Liver (tissue), 8 donors: ENCODE measurements at regions not wholly inside any gene's neighbourhood (a gene's known extent, or its start where the extent isn't known, plus 50 kb on each side); places are given as distances from the start of the nearest gene placed in this dataset.
"Not testable (repeated sequence)": the region's sequence is repeated elsewhere in the genome, so short reads cannot be mapped to it uniquely, and the experiment has no call there.

Source experiments
- DNase-seq: peaks from one replicate; pipeline ENCODE4 v3.0.0-alpha.2; 2017; ENCODE audit warnings: low spot score
- H3K27ac ChIP-seq, 2 donors: one replicate each; pipeline ENCODE4 v1.7.0; 2013; ENCODE audit warnings: inconsistent platforms in 2 of 2, low read length in 2 of 2, control low read depth in 1 of 2, low read depth in 1 of 2, mild to moderate bottlenecking in 1 of 2
- H3K27me3 ChIP-seq, 4 donors: one replicate each; pipeline versions ENCODE4 v1.6.1 to v1.7.0; 2013; ENCODE audit warnings: low read length in 3 of 4, inconsistent platforms in 1 of 4, mild to moderate bottlenecking in 1 of 4, moderate library complexity in 1 of 4; ENCODE audit not compliant: control insufficient read depth in 4 of 4, insufficient read depth in 4 of 4
- H3K36me3 ChIP-seq, 4 donors: one replicate each; pipeline versions ENCODE4 v1.6.1 to v1.7.0; 2013; ENCODE audit warnings: low read length in 3 of 4, mild to moderate bottlenecking in 3 of 4, low read depth in 1 of 4, moderate library complexity in 1 of 4; ENCODE audit not compliant: control insufficient read depth in 4 of 4, insufficient read depth in 3 of 4
- H3K4me1 ChIP-seq, 4 donors: one replicate each; pipeline versions ENCODE4 v1.6.1 to v1.7.0; 2013; ENCODE audit warnings: low read length in 3 of 4, mild to moderate bottlenecking in 3 of 4, moderate library complexity in 1 of 4; ENCODE audit not compliant: control insufficient read depth in 4 of 4, insufficient read depth in 4 of 4
- H3K4me3 ChIP-seq, 3 donors: one replicate each; pipeline versions ENCODE4 v1.6.1 to v1.7.0; 2013; ENCODE audit warnings: low read length in 3 of 3, control low read depth in 1 of 3, low read depth in 1 of 3, mild to moderate bottlenecking in 1 of 3
- H3K9ac ChIP-seq, 2 donors: one replicate each; pipeline ENCODE4 v1.7.0; 2013; ENCODE audit warnings: low read length in 2 of 2, mild to moderate bottlenecking in 2 of 2, moderate library complexity in 2 of 2, control low read depth in 1 of 2, low read depth in 1 of 2
- H3K9me3 ChIP-seq, 4 donors: one replicate each; pipeline versions ENCODE4 v1.6.1 to v1.7.0; 2013; ENCODE audit warnings: low read length in 3 of 4; ENCODE audit not compliant: control insufficient read depth in 4 of 4
- ATF3 ChIP-seq: IDR thresholded peaks from 2 replicates; pipeline ENCODE4 v1.6.1; 2016; ENCODE audit warnings: antibody characterized with exemption
- CTCF ChIP-seq: fragments of 150-350 bp; IDR thresholded peaks from 2 replicates; pipeline ENCODE4 v1.5.1; 2017; ENCODE audit warnings: improper control_type of control experiment, low read depth, low read length; ENCODE audit not compliant: missing input control
- EGR1 ChIP-seq, 2 donors: IDR thresholded peaks; 2 replicates each; pipeline ENCODE4 v1.6.1; 2016 to 2018; ENCODE audit warnings: antibody characterized with exemption in 2 of 2, low read depth in 2 of 2
- FOXA1 ChIP-seq: IDR thresholded peaks from 2 replicates; pipeline ENCODE4 v1.6.1; 2016; ENCODE audit warnings: antibody characterized with exemption
- FOXA2 ChIP-seq: IDR thresholded peaks from 2 replicates; pipeline ENCODE4 v1.6.1; 2016; ENCODE audit warnings: antibody characterized with exemption
- GABPA ChIP-seq, 2 donors: IDR thresholded peaks in 1 of 2; conservative IDR thresholded peaks in 1 of 2; 2 replicates each; pipeline ENCODE4 v1.6.1; 2016; ENCODE audit warnings: antibody characterized with exemption in 2 of 2, mild to moderate bottlenecking in 1 of 2, moderate library complexity in 1 of 2
- HNF4A ChIP-seq, 2 donors: conservative IDR thresholded peaks; 2 replicates each; pipeline ENCODE4 v1.6.1; 2016; ENCODE audit warnings: antibody characterized with exemption in 2 of 2, mild to moderate bottlenecking in 2 of 2
- HNF4G ChIP-seq: IDR thresholded peaks from 2 replicates; pipeline ENCODE4 v1.6.1; 2016; ENCODE audit warnings: antibody characterized with exemption
- JUND ChIP-seq, 2 donors: IDR thresholded peaks; 2 replicates each; pipeline ENCODE4 v1.6.1; 2016; ENCODE audit warnings: antibody characterized with exemption in 2 of 2
- MAX ChIP-seq: IDR thresholded peaks from 2 replicates; pipeline ENCODE4 v1.6.1; 2016; ENCODE audit warnings: antibody characterized with exemption
- NR2F2 ChIP-seq: IDR thresholded peaks from 2 replicates; pipeline ENCODE4 v1.6.1; 2016; ENCODE audit warnings: antibody characterized with exemption
- RAD21 ChIP-seq, 2 donors: IDR thresholded peaks; 2 replicates each; pipeline ENCODE4 v1.6.1; 2016; ENCODE audit warnings: antibody characterized with exemption in 2 of 2, mild to moderate bottlenecking in 2 of 2
- RXRA ChIP-seq, 2 donors: IDR thresholded peaks; 2 replicates each; pipeline ENCODE4 v1.6.1; 2017 to 2018; ENCODE audit warnings: antibody characterized with exemption in 2 of 2, mild to moderate bottlenecking in 1 of 2
- SP1 ChIP-seq: IDR thresholded peaks from 2 replicates; pipeline ENCODE4 v1.6.1; 2018; ENCODE audit warnings: antibody characterized with exemption, mild to moderate bottlenecking
- TAF1 ChIP-seq: conservative IDR thresholded peaks from 2 replicates; pipeline ENCODE4 v1.6.1; 2016; ENCODE audit warnings: antibody characterized with exemption, mild to moderate bottlenecking
- YY1 ChIP-seq: IDR thresholded peaks from 2 replicates; pipeline ENCODE4 v1.6.1; 2016; ENCODE audit warnings: antibody characterized with exemption, mild to moderate bottlenecking
- WGBS: extraction: QIAGEN DNeasy Blood & Tissue Kit; methylation state at CpG from one replicate; pipeline ENCODE4 v1.1.7; 2013; 5-methylcytosine and 5-hydroxymethylcytosine counted together
- donor health status: healthy.
- donor health status: healthy.
- donor health status: healthy.
- donor health status: healthy.
- donor health status: healthy.

- Histone ChIP-seq H3K27ac (no peak overlapping the region), H3K4me1 (peaks cover 0 to 4% (median 1%) of the 10 kb centered on the region in 4 donors), H3K9ac (no peak overlapping the region), H3K27me3 (no peaks in the 10 kb centered on the region), H3K9me3 (no peaks in the 10 kb centered on the region), H3K36me3 (no peaks in the 10 kb centered on the region), H3K4me3 (no peak overlapping the region)
- DNase-seq = no peak
- TF ChIP-seq CTCF (no peak), SP1 (no peak), FOXA1 (no peak), ATF3 (no peak), JUND (IDR thresholded peaks at IDR 0.05) (no peak), HNF4G (no peak), YY1 (no peak), HNF4A (conservative IDR thresholded peaks at IDR 0.05) (no peak), NR2F2 (no peak)
- WGBS = 77% methylated on average over 2 of the region's 2 CpGs
These were observed 468.7 kb downstream of the FRK start for GRCh38 chr6:115592025-115592424.

- H3K4me3 ChIP-seq, H3K9ac ChIP-seq, H3K9me3 ChIP-seq, H3K36me3 ChIP-seq, H3K4me1 ChIP-seq, DNase-seq, H3K27me3 ChIP-seq, H3K27ac ChIP-seq: not testable (repeated sequence)
- peak; percentile 72 for TF ChIP-seq YY1
- TF ChIP-seq ATF3 = peak; percentile 44
- TF ChIP-seq HNF4A (conservative IDR thresholded peaks at IDR 0.05) = peak; percentile 86 to 89
- peak; percentile 60 for TF ChIP-seq HNF4G
- peak; percentile 35 to 55 for TF ChIP-seq RXRA (IDR thresholded peaks at IDR 0.05)
- TF ChIP-seq RAD21 (IDR thresholded peaks at IDR 0.05) = peak; percentile 17 to 39
- peak; percentile 59 for TF ChIP-seq SP1
- 48% methylated on average over 4 of the region's 4 CpGs for WGBS
These were observed 471.6 kb downstream of the FRK start for GRCh38 chr6:115589072-115589471.

- Histone ChIP-seq H3K27me3 (no peaks in the 10 kb centered on the region), H3K9me3 (no peaks in the 10 kb centered on the region), H3K4me1 (no peaks in the 10 kb centered on the region), H3K36me3 (no peaks in the 10 kb centered on the region), H3K9ac (no peak overlapping the region), H3K4me3 (no peak overlapping the region), H3K27ac (no peak overlapping the region)
- TF ChIP-seq NR2F2 = no peak
- TF ChIP-seq MAX = no peak
- TF ChIP-seq HNF4G = no peak
- TF ChIP-seq FOXA2 = no peak
- TF ChIP-seq RAD21 (IDR thresholded peaks at IDR 0.05) = no peak
- no peak for TF ChIP-seq GABPA (IDR thresholded peaks at IDR 0.05 in 1 of 2, conservative IDR thresholded peaks at IDR 0.05 in 1 of 2)
- no peak for TF ChIP-seq TAF1
- TF ChIP-seq FOXA1 = no peak
- TF ChIP-seq EGR1 (IDR thresholded peaks at IDR 0.05; ENCODE audit: low read depth in 2 of 2) = no peak
- no peak for TF ChIP-seq ATF3
- TF ChIP-seq CTCF = no peak
- no peak for TF ChIP-seq JUND (IDR thresholded peaks at IDR 0.05)
- whole genome bisulfite sequencing = 71% methylated on average over 1 of the region's 1 CpG
- no peak for DNase-seq
These were observed 477.4 kb downstream of the FRK start for GRCh38 chr6:115583290-115583689.
